Stomach (tissue), 4 donors: ENCODE measurements at regions not wholly inside any gene's neighbourhood (a gene's known extent, or its start where the extent isn't known, plus 50 kb on each side); places are given as distances from the start of the nearest gene placed in this dataset.

ENCODE experiments used
- POLR2A ChIP-seq, 4 donors: fragments of 450-650 bp; IDR thresholded peaks; one replicate each; pipeline ENCODE4 v1.6.1; 2016; ENCODE audit warnings: antibody characterized with exemption in 4 of 4, control low read depth in 2 of 4, mild to moderate bottlenecking in 1 of 4, moderate library complexity in 1 of 4
- TF ChIP-seq, protein P1 (sequence below), 7 experiments: fragments of 450-650 bp in 4 of 7; fragments of 200-600 bp in 3 of 7; sonication (generic) in 3 of 7; IDR thresholded peaks; one replicate each; pipeline ENCODE4 v1.5.1; 2016 to 2019; ENCODE audit warnings: antibody characterized with exemption in 7 of 7, control low read depth in 2 of 7, mild to moderate bottlenecking in 1 of 7

DNA sequence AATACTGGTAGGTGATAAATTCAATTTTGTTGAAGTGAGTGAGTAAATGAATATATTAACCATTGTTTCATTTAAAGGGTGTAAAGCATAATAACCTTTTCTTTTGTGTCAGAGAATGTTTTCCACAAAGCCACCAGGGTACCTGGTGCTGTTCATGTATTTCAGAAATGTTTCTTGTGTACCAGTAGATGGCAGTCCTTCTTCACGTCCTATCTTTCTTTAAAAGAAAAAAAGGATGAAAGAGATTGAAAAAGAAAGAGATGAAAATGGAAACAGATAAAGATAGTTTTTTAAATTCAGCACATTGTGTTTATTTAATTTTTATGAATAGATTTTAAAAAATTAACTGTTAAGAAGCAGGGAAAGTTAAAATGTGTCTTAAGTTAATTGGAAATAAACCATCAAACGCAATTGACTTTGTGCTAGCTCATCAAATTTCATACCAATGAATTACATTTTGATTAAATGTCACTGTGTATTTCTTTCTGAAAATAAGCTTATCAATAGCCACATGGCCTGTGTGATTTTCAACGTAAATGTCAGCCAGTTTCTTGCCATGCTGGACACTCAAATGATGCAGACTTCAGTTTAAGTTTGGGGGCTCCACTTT, 65.5 kb upstream of the CHORDC1 start:
- TF ChIP-seq POLR2A (IDR thresholded peaks at IDR 0.05): no peak
- TF ChIP-seq, protein P1, sequence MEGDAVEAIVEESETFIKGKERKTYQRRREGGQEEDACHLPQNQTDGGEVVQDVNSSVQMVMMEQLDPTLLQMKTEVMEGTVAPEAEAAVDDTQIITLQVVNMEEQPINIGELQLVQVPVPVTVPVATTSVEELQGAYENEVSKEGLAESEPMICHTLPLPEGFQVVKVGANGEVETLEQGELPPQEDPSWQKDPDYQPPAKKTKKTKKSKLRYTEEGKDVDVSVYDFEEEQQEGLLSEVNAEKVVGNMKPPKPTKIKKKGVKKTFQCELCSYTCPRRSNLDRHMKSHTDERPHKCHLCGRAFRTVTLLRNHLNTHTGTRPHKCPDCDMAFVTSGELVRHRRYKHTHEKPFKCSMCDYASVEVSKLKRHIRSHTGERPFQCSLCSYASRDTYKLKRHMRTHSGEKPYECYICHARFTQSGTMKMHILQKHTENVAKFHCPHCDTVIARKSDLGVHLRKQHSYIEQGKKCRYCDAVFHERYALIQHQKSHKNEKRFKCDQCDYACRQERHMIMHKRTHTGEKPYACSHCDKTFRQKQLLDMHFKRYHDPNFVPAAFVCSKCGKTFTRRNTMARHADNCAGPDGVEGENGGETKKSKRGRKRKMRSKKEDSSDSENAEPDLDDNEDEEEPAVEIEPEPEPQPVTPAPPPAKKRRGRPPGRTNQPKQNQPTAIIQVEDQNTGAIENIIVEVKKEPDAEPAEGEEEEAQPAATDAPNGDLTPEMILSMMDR (IDR thresholded peaks at IDR 0.05): peak in 4 of 7 experiments; percentile 40 to 53 (median 48)
